8988T (cell line): ENCODE measurements at regions not wholly inside any gene's neighbourhood (a gene's known extent, or its start where the extent isn't known, plus 50 kb on each side); places are given as distances from the start of the nearest gene placed in this dataset.

Experiments
- DNase-seq: peaks from one replicate; pipeline ENCODE4 v3.0.0; 2011

- no peak for DNase-seq
These were observed 516.5 kb upstream of the CNKSR2 start for GRCh38 chrX:20857746-20858145.

- no peak for DNase-seq
These were observed 535.7 kb upstream of the CNKSR2 start for GRCh38 chrX:20838477-20838876.

GRCh38 chrX:20829665-20830491 lies 544.3 kb upstream of the CNKSR2 start:
- DNase-seq = no peak

- no peak for DNase-seq
These were observed 548.2 kb upstream of the CNKSR2 start for GRCh38 chrX:20825984-20826383.

- DNase-seq = no peak
These were observed 537.3 kb upstream of the RPS6KA3 start for GRCh38 chrX:20803971-20804370.

GRCh38 chrX:20802036-20802435 lies 535.3 kb upstream of the RPS6KA3 start:
- no peak for DNase-seq

GRCh38 chrX:20796450-20796849 lies 529.7 kb upstream of the RPS6KA3 start:
- DNase-seq = no peak

- no peak for DNase-seq
These were observed 522.4 kb upstream of the RPS6KA3 start for GRCh38 chrX:20789103-20789502.

GRCh38 chrX:20767346-20767745 lies 500.6 kb upstream of the RPS6KA3 start:
- DNase-seq = no peak

- DNase-seq = no peak
These were observed 489.9 kb upstream of the RPS6KA3 start for GRCh38 chrX:20756585-20756984.

- no peak for DNase-seq
These were observed 486.4 kb upstream of the RPS6KA3 start for GRCh38 chrX:20753076-20753475.

- DNase-seq = no peak
These were observed 480.0 kb upstream of the RPS6KA3 start for GRCh38 chrX:20746690-20747089.

GRCh38 chrX:20743046-20743445 lies 476.3 kb upstream of the RPS6KA3 start:
- no peak for DNase-seq

- DNase-seq = no peak
These were observed 475.4 kb upstream of the RPS6KA3 start for GRCh38 chrX:20742106-20742505.

GRCh38 chrX:20740443-20740842 lies 473.7 kb upstream of the RPS6KA3 start:
- DNase-seq = no peak

- no peak for DNase-seq
These were observed 472.5 kb upstream of the RPS6KA3 start for GRCh38 chrX:20739038-20739745.

GRCh38 chrX:20729416-20729815 lies 462.7 kb upstream of the RPS6KA3 start:
- no peak for DNase-seq

- no peak for DNase-seq
These were observed 460.7 kb upstream of the RPS6KA3 start for GRCh38 chrX:20727447-20727846.

GRCh38 chrX:20720954-20721626 lies 454.4 kb upstream of the RPS6KA3 start:
- DNase-seq = no peak

GRCh38 chrX:20718592-20719380 lies 452.1 kb upstream of the RPS6KA3 start:
- no peak for DNase-seq

- DNase-seq = no peak
These were observed 448.5 kb upstream of the RPS6KA3 start for GRCh38 chrX:20715176-20715575.

- DNase-seq = no peak
These were observed 446.1 kb upstream of the RPS6KA3 start for GRCh38 chrX:20712811-20713210.

GRCh38 chrX:20711366-20711765 lies 444.7 kb upstream of the RPS6KA3 start:
- no peak for DNase-seq
